WTC11 (cell line): ENCODE measurements at regions not wholly inside any gene's neighbourhood (a gene's known extent, or its start where the extent isn't known, plus 50 kb on each side); places are given as distances from the start of the nearest gene placed in this dataset.

Experiments
- ATAC-seq: fragments of 200-7000 bp; cut with Tn5 transposase; 2 replicates; pipeline ENCODE4 v1.10.0; 2021; ENCODE audit warnings: mild to moderate bottlenecking, moderate library complexity
- CTCF ChIA-PET: fragments of 300-600 bp; sonication (Branson Sonifier 250); formaldehyde crosslinking; loops from one replicate; lab custom pipeline; 2021; ENCODE audit warnings: antibody characterized with exemption; lab: Charles Lee
- POLR2A ChIA-PET: fragments of 350-600 bp; sonication (Branson Sonifier 250); formaldehyde crosslinking; loops from one replicate; lab custom pipeline; 2021; ENCODE audit warnings: antibody characterized with exemption; lab: Charles Lee
- DNase-seq: peaks from one replicate; pipeline ENCODE4 v3.0.0; 2021; ENCODE audit warnings: low spot score
- H3K27ac Mint-ChIP-seq: 2 replicates; pipeline ENCODE4 v1.8.0; 2021; ENCODE audit warnings: mixed read lengths
- H3K27me3 Mint-ChIP-seq: 2 replicates; pipeline ENCODE4 v1.8.0; 2021; ENCODE audit warnings: low read depth, mild to moderate bottlenecking, moderate library complexity, mixed read lengths
- H3K36me3 Mint-ChIP-seq: 2 replicates; pipeline ENCODE4 v1.8.0; 2021; ENCODE audit warnings: mixed read lengths
- H3K4me1 Mint-ChIP-seq: 2 replicates; pipeline ENCODE4 v1.8.0; 2022; ENCODE audit warnings: mixed read lengths
- H3K4me3 Mint-ChIP-seq: 2 replicates; pipeline ENCODE4 v1.8.0; 2021; ENCODE audit warnings: mild to moderate bottlenecking, moderate library complexity, mixed read lengths
- H3K9me3 Mint-ChIP-seq: 2 replicates; pipeline ENCODE4 v1.8.0; 2021; ENCODE audit warnings: mixed read lengths
- FOXJ3 ChIP-seq: sonication (generic); formaldehyde crosslinking; IDR thresholded peaks from 2 replicates; pipeline ENCODE4 v1.9.0; 2021; ENCODE audit warnings: missing genetic modification reagents, mild to moderate bottlenecking, borderline replicate concordance
- FOXK1 ChIP-seq: sonication (generic); formaldehyde crosslinking; IDR thresholded peaks from 2 replicates; pipeline ENCODE4 v1.8.0; 2022; ENCODE audit warnings: mild to moderate bottlenecking, moderate library complexity, missing genetic modification reagents
- GTF2I ChIP-seq: fragments of 250-450 bp; sonication (Bioruptor Pico); conservative IDR thresholded peaks from 2 replicates; pipeline ENCODE4 v1.4.0; 2021; ENCODE audit warnings: mild to moderate bottlenecking
- HMGA2 ChIP-seq: fragments of 250-450 bp; sonication (Bioruptor Pico); IDR thresholded peaks from 2 replicates; pipeline ENCODE4 v1.4.0; 2021; ENCODE audit warnings: mild to moderate bottlenecking, moderate library complexity
- NFATC4 ChIP-seq: fragments of 250-450 bp; sonication (Bioruptor Pico); IDR thresholded peaks from 2 replicates; pipeline ENCODE4 v1.9.0; 2021; ENCODE audit warnings: mild to moderate bottlenecking
- TEAD4 ChIP-seq: sonication (generic); formaldehyde crosslinking; IDR thresholded peaks from 2 replicates; pipeline ENCODE4 v1.8.0; 2022; ENCODE audit warnings: mild to moderate bottlenecking, missing genetic modification reagents
- ZNF138 ChIP-seq: sonication (generic); formaldehyde crosslinking; conservative IDR thresholded peaks from 2 replicates; pipeline ENCODE4 v1.8.1; 2022; ENCODE audit warnings: mild to moderate bottlenecking, moderate library complexity, missing genetic modification reagents
- TF ChIP-seq, protein P1 (sequence below): sonication (generic); formaldehyde crosslinking; IDR thresholded peaks from 2 replicates; pipeline ENCODE4 v1.8.0; 2022; ENCODE audit warnings: missing genetic modification reagents
- TF ChIP-seq, protein P2 (sequence below): sonication (generic); formaldehyde crosslinking; IDR thresholded peaks from 2 replicates; pipeline ENCODE4 v1.8.1; 2022; ENCODE audit warnings: low read depth, mild to moderate bottlenecking, moderate library complexity, missing genetic modification reagents, borderline replicate concordance
- TF ChIP-seq, protein P3 (sequence below): sonication (generic); formaldehyde crosslinking; IDR thresholded peaks from 2 replicates; pipeline ENCODE4 v1.8.0; 2023; ENCODE audit warnings: missing genetic modification reagents, mild to moderate bottlenecking, borderline replicate concordance
- TF ChIP-seq, protein P4 (sequence below): sonication (generic); formaldehyde crosslinking; IDR thresholded peaks from 2 replicates; pipeline ENCODE4 v1.8.0; 2022; ENCODE audit warnings: mild to moderate bottlenecking, missing genetic modification reagents
- TF ChIP-seq, protein P5 (sequence below): fragments of 250-450 bp; sonication (Bioruptor Pico); conservative IDR thresholded peaks from 2 replicates; pipeline ENCODE4 v1.9.0; 2021; ENCODE audit warnings: mild to moderate bottlenecking
- TF ChIP-seq, protein P6 (sequence below): fragments of 250-450 bp; sonication (Bioruptor Pico); IDR thresholded peaks from 2 replicates; pipeline ENCODE4 v1.8.0; 2021; ENCODE audit warnings: mild to moderate bottlenecking

DNA sequence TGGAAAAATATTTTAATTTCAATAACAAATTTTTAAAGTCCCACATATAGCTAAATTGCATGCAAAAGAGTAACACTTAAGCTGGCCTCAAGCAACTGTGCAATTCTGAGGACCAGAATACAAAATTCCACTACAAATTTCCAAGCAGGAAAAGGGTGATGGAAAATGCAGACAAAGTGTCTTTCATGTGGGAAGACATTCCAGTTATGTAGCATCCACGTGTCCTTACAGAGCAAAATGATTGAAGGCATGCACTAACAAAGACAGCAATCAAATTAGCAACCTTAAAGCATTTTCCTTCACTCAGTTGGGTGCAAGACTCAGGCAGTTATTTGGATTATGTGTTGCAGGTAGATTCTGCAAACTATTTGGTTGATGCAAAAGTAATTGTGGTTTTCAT, 203.7 kb downstream of the HERPUD2 start:
- CTCF ChIA-PET: no interaction called here
- Mint-ChIP-seq H3K27ac (no peak overlapping the region), H3K36me3 (no peaks in the 10 kb centered on the region), H3K4me3 (no peak overlapping the region), H3K9me3 (no peaks in the 10 kb centered on the region)
- no peak for DNase-seq
- TF ChIP-seq TEAD4 (CRISPR knock-in tag): no peak
- TF ChIP-seq, protein P1, sequence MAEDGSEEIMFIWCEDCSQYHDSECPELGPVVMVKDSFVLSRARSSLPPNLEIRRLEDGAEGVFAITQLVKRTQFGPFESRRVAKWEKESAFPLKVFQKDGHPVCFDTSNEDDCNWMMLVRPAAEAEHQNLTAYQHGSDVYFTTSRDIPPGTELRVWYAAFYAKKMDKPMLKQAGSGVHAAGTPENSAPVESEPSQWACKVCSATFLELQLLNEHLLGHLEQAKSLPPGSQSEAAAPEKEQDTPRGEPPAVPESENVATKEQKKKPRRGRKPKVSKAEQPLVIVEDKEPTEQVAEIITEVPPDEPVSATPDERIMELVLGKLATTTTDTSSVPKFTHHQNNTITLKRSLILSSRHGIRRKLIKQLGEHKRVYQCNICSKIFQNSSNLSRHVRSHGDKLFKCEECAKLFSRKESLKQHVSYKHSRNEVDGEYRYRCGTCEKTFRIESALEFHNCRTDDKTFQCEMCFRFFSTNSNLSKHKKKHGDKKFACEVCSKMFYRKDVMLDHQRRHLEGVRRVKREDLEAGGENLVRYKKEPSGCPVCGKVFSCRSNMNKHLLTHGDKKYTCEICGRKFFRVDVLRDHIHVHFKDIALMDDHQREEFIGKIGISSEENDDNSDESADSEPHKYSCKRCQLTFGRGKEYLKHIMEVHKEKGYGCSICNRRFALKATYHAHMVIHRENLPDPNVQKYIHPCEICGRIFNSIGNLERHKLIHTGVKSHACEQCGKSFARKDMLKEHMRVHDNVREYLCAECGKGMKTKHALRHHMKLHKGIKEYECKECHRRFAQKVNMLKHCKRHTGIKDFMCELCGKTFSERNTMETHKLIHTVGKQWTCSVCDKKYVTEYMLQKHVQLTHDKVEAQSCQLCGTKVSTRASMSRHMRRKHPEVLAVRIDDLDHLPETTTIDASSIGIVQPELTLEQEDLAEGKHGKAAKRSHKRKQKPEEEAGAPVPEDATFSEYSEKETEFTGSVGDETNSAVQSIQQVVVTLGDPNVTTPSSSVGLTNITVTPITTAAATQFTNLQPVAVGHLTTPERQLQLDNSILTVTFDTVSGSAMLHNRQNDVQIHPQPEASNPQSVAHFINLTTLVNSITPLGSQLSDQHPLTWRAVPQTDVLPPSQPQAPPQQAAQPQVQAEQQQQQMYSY: no peak
- TF ChIP-seq, all 79 proteins: peak for 0
- no peaks in the 10 kb centered on the region; the same call in 1 of the 2 replicates for H3K27me3 Mint-ChIP-seq
- peaks cover 8% of the 10 kb centered on the region for H3K4me1 Mint-ChIP-seq
- POLR2A ChIA-PET: no interaction called here
- ATAC-seq: no peak

DNA sequence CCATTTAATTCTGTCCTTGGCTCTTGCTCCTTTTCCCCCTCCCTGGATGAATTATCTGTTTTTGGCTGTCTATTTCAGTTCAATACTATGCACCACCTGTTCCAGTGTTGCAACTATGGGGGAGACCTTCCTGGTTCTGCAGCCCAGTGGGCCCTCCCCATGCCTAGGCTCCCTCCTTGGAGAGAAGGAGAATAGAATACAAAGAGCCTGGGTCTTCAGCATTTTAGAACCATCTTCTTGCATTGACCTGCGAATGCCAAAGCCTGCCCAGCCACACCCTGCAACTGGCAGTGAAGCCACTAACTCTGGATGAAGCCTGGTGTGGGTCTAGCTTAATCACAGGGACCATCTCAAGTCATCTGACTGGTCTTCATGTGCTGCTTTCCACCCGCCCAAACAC, 207.1 kb downstream of the HERPUD2 start:
- Mint-ChIP-seq H3K36me3 (no peaks in the 10 kb centered on the region), H3K27me3 (no peaks in the 10 kb centered on the region; the same call in 1 of the 2 replicates), H3K27ac (no peak overlapping the region), H3K9me3 (no peaks in the 10 kb centered on the region), H3K4me3 (no peak overlapping the region), H3K4me1 (no peaks in the 10 kb centered on the region)
- DNase-seq (no peak), ATAC-seq (no peak)
- TF ChIP-seq GTF2I (no peak), NFATC4 (CRISPR knock-in tag) (no peak)
- CTCF ChIA-PET: no interaction called here
- POLR2A ChIA-PET: no interaction called here

DNA sequence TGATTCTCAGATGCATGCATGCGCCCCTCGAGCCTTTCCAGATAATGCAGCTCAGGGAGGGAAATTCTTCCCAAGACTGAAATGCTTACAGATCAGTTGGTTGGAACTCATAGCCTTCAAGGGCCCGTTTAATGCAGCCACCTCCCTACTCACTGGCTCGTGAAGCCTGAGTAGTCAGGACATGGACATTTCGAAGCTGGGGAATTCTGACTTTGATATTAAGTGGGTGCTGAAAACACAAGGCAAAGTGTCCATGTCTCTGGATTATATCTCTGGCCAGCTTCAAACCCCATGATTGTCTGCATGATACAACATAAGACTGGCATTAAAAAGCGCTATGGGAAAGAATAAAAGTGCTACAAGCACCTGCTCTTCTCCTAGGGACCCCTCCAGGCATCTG, 207.5 kb downstream of the HERPUD2 start:
- Mint-ChIP-seq H3K27me3 (no peaks in the 10 kb centered on the region; the same call in 1 of the 2 replicates), H3K4me3 (no peak overlapping the region), H3K9me3 (no peaks in the 10 kb centered on the region), H3K4me1 (no peaks in the 10 kb centered on the region), H3K36me3 (no peaks in the 10 kb centered on the region), H3K27ac (no peak overlapping the region)
- CTCF ChIA-PET: interaction anchor here (0.7 kb wide), 1 partner anchor 33 kb away, joined by 5 read pairs; no protein-coding TSS in a partner anchor
- POLR2A ChIA-PET: no interaction called here
- ATAC-seq (no peak), DNase-seq (no peak)
- TF ChIP-seq FOXJ3 (CRISPR knock-in tag): no peak
- no peak for TF ChIP-seq FOXK1 (CRISPR knock-in tag)
- TF ChIP-seq, protein P1: no peak
- TF ChIP-seq, protein P2, sequence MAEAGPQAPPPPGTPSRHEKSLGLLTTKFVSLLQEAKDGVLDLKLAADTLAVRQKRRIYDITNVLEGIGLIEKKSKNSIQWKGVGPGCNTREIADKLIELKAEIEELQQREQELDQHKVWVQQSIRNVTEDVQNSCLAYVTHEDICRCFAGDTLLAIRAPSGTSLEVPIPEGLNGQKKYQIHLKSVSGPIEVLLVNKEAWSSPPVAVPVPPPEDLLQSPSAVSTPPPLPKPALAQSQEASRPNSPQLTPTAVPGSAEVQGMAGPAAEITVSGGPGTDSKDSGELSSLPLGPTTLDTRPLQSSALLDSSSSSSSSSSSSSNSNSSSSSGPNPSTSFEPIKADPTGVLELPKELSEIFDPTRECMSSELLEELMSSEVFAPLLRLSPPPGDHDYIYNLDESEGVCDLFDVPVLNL (CRISPR knock-in tag): no peak
- no peak for TF ChIP-seq ZNF138 (CRISPR knock-in tag)
- TF ChIP-seq, protein P3, sequence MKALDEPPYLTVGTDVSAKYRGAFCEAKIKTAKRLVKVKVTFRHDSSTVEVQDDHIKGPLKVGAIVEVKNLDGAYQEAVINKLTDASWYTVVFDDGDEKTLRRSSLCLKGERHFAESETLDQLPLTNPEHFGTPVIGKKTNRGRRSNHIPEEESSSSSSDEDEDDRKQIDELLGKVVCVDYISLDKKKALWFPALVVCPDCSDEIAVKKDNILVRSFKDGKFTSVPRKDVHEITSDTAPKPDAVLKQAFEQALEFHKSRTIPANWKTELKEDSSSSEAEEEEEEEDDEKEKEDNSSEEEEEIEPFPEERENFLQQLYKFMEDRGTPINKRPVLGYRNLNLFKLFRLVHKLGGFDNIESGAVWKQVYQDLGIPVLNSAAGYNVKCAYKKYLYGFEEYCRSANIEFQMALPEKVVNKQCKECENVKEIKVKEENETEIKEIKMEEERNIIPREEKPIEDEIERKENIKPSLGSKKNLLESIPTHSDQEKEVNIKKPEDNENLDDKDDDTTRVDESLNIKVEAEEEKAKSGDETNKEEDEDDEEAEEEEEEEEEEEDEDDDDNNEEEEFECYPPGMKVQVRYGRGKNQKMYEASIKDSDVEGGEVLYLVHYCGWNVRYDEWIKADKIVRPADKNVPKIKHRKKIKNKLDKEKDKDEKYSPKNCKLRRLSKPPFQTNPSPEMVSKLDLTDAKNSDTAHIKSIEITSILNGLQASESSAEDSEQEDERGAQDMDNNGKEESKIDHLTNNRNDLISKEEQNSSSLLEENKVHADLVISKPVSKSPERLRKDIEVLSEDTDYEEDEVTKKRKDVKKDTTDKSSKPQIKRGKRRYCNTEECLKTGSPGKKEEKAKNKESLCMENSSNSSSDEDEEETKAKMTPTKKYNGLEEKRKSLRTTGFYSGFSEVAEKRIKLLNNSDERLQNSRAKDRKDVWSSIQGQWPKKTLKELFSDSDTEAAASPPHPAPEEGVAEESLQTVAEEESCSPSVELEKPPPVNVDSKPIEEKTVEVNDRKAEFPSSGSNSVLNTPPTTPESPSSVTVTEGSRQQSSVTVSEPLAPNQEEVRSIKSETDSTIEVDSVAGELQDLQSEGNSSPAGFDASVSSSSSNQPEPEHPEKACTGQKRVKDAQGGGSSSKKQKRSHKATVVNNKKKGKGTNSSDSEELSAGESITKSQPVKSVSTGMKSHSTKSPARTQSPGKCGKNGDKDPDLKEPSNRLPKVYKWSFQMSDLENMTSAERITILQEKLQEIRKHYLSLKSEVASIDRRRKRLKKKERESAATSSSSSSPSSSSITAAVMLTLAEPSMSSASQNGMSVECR (CRISPR knock-in tag): no peak
- TF ChIP-seq, protein P4, sequence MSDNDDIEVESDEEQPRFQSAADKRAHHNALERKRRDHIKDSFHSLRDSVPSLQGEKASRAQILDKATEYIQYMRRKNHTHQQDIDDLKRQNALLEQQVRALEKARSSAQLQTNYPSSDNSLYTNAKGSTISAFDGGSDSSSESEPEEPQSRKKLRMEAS (CRISPR knock-in tag): no peak
- no peak for TF ChIP-seq HMGA2 (CRISPR knock-in tag)
- TF ChIP-seq, protein P5, sequence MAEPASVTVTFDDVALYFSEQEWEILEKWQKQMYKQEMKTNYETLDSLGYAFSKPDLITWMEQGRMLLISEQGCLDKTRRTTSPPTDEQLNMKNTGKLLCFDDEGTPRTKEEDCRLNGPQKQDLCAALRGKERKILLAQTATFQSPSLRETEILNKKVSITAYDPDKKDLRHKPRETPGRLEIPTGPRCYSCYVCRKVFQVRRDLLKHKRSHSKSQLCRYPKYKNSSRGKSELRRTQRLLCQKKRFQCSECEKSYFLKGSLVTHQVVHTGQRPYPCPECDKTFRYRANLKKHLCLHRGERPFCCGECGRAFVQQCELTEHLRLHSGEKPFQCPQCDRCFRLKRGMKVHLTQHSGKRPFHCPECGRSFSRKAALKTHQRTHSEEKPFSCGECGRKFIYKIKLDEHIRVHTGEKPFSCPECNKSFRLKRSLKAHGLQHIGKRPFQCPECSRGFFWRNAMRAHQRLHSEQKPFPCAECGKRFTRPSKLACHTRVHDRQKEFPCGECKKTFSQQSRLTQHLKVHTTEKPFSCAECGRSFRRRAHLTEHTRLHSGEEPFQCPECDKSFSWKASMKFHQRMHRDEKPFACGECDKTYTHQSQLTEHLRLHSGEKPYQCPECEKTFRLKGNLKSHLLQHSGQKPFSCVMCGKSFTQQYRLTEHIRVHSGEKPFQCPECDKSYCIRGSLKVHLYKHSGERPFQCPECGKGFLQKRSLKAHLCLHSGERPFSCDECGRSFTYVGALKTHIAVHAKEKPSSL (CRISPR knock-in tag): no peak
- TF ChIP-seq, protein P6, sequence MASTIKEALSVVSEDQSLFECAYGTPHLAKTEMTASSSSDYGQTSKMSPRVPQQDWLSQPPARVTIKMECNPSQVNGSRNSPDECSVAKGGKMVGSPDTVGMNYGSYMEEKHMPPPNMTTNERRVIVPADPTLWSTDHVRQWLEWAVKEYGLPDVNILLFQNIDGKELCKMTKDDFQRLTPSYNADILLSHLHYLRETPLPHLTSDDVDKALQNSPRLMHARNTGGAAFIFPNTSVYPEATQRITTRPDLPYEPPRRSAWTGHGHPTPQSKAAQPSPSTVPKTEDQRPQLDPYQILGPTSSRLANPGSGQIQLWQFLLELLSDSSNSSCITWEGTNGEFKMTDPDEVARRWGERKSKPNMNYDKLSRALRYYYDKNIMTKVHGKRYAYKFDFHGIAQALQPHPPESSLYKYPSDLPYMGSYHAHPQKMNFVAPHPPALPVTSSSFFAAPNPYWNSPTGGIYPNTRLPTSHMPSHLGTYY (CRISPR knock-in tag): no peak
